ENCODE measurements at regions not wholly inside any gene's neighbourhood (a gene's known extent, or its start where the extent isn't known, plus 50 kb on each side); places are given as distances from the start of the nearest gene placed in this dataset.

DNA sequence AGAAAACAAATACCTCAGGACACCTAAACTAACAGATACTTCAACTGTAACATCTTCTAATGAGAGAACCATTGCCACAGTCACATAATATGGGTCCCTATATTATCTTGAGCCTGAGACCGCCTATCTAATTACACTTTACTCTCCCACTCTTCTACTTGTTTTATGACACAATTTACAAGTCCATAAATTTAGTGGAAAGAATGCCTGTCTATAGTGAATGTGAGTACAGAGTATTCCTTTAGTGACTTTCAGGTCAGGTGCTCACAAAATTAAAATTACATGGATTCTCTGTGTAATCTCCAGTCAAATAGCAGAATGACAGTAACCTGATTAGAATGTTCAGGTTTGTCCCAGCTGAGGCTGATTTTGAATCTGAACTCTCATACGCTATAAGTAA lies 624.1 kb downstream of the PKHD1 start:
- H3K27me3 Mint-ChIP-seq (ENCODE audit: unreplicated experiment): no peaks in the 10 kb centered on the region
- H3K4me1 Mint-ChIP-seq (ENCODE audit: low read depth, unreplicated experiment): no peaks in the 10 kb centered on the region
- H3K9me3 Mint-ChIP-seq (ENCODE audit: unreplicated experiment): no peaks in the 10 kb centered on the region
- TF ChIP-seq, protein P1, sequence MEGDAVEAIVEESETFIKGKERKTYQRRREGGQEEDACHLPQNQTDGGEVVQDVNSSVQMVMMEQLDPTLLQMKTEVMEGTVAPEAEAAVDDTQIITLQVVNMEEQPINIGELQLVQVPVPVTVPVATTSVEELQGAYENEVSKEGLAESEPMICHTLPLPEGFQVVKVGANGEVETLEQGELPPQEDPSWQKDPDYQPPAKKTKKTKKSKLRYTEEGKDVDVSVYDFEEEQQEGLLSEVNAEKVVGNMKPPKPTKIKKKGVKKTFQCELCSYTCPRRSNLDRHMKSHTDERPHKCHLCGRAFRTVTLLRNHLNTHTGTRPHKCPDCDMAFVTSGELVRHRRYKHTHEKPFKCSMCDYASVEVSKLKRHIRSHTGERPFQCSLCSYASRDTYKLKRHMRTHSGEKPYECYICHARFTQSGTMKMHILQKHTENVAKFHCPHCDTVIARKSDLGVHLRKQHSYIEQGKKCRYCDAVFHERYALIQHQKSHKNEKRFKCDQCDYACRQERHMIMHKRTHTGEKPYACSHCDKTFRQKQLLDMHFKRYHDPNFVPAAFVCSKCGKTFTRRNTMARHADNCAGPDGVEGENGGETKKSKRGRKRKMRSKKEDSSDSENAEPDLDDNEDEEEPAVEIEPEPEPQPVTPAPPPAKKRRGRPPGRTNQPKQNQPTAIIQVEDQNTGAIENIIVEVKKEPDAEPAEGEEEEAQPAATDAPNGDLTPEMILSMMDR (IDR thresholded peaks at IDR 0.05; ENCODE audit: partially characterized antibody, unreplicated experiment): no peak
- H3K36me3 Mint-ChIP-seq (ENCODE audit: unreplicated experiment): no peaks in the 10 kb centered on the region
- no peak overlapping the region for H3K27ac Mint-ChIP-seq (ENCODE audit: unreplicated experiment)
- no peak overlapping the region for H3K4me3 Mint-ChIP-seq (ENCODE audit: unreplicated experiment)
- DNase-seq: no peak

DNA sequence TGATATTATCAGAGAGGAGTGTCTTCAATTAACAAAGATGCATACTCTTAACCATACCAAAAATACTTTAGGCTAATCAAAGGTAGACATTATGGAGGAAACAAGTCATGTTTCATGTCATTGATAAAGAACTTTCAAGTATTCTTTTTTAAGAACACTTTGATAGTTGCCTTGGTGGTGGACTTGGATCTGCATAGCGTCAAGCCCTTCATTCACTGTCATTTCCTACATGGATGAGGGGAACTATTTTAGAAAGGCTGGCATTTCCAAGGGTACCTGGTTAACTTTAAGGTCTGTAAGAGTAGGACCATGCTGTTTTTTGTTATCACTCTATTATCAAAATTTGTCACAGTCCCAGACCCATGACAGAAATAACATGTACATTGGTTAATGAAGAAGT lies 622.5 kb downstream of the PKHD1 start:
- H3K4me1 Mint-ChIP-seq (ENCODE audit: low read depth, unreplicated experiment): no peaks in the 10 kb centered on the region
- H3K36me3 Mint-ChIP-seq (ENCODE audit: unreplicated experiment): no peaks in the 10 kb centered on the region
- no peak for DNase-seq
- H3K27me3 Mint-ChIP-seq (ENCODE audit: unreplicated experiment): no peaks in the 10 kb centered on the region
- no peak overlapping the region for H3K27ac Mint-ChIP-seq (ENCODE audit: unreplicated experiment)
- TF ChIP-seq, protein P1 (IDR thresholded peaks at IDR 0.05; ENCODE audit: partially characterized antibody, unreplicated experiment): no peak
- no peak overlapping the region for H3K4me3 Mint-ChIP-seq (ENCODE audit: unreplicated experiment)
- H3K9me3 Mint-ChIP-seq (ENCODE audit: unreplicated experiment): no peaks in the 10 kb centered on the region

DNA sequence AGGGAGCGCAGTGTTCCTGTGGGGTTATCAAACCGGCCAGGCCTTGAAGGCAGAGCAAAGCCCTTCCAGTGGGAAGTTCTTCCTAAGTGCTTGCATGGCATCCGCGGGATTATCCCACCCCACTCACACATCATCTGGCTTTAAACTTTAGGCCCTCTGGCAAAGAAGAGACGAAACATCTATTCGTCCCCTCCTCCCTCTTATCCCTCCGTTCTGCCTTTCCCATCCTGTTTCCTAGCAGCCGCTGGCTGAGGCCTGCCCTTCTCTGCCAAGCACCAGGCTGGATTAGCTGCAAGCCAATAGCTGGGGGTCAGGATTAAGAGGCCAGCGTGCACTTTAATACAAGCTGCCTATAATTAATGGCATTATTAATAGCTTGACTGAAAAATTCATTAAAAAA lies 621.0 kb downstream of the PKHD1 start:
- Mint-ChIP-seq H3K36me3 (ENCODE audit: unreplicated experiment) (no peaks in the 10 kb centered on the region), H3K9me3 (ENCODE audit: unreplicated experiment) (no peaks in the 10 kb centered on the region), H3K27ac (ENCODE audit: unreplicated experiment) (no peak overlapping the region), H3K4me3 (ENCODE audit: unreplicated experiment) (no peak overlapping the region), H3K4me1 (ENCODE audit: low read depth, unreplicated experiment) (no peaks in the 10 kb centered on the region), H3K27me3 (ENCODE audit: unreplicated experiment) (no peaks in the 10 kb centered on the region)
- no peak for DNase-seq
- TF ChIP-seq, protein P1 (IDR thresholded peaks at IDR 0.05; ENCODE audit: partially characterized antibody, unreplicated experiment): no peak

DNA sequence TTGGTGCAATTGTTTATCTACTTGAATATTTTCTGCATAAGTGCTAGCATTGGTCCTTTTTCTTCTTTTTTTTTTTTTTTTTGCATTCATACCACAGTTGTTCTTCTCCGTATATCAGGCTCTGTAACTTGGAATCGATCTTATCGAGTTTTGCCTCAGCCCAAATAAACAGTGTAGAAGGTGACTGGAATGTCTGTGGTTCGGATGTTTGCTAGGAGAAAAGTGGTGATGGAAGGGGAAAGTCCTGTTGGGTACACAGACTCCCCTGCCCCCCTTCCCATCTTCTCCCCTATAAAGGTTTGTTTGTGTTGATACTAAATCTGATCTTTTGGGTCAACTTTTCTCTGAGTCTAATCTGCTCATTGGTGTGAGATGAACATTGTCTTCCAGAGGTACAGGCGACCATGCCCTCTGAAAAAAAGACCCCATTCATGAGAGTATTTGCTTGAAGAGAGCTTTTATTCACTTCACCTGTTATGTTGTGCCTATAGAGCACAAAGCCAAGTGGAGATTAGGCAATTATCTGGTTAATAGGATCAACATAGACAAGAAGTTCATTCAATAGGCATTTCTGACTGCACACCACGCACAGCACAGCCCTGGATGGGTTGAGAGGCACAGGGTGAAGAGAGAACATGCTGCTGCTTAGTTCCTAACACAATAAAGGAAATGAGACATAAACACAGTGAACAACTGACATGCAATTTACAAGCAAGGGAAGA lies 620.0 kb downstream of the PKHD1 start:
- no peak for DNase-seq
- TF ChIP-seq, protein P1 (IDR thresholded peaks at IDR 0.05; ENCODE audit: partially characterized antibody, unreplicated experiment): no peak
- Mint-ChIP-seq H3K27ac (ENCODE audit: unreplicated experiment) (no peak overlapping the region), H3K9me3 (ENCODE audit: unreplicated experiment) (no peaks in the 10 kb centered on the region), H3K4me3 (ENCODE audit: unreplicated experiment) (no peak overlapping the region), H3K36me3 (ENCODE audit: unreplicated experiment) (no peaks in the 10 kb centered on the region), H3K4me1 (ENCODE audit: low read depth, unreplicated experiment) (no peaks in the 10 kb centered on the region), H3K27me3 (ENCODE audit: unreplicated experiment) (no peaks in the 10 kb centered on the region)

DNA sequence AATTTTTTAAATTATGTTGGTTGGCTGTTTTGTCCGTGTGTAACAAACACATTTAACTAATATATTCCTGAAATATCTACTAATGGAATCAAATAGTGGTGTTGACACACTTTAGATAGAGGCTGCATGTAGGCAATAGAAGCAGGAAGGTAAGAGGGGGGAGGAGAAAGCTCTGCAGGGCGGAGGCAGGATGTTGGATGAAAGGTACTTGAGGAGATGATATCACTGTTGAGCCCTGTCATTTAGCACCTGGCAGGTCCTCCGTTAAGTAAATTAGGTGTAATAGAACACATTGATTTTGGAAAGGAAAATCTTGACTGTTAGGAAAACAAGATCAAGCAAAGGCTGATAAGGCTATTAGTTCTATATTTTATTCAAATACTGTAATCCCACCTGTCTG lies 618.7 kb downstream of the PKHD1 start:
- TF ChIP-seq, protein P1 (IDR thresholded peaks at IDR 0.05; ENCODE audit: partially characterized antibody, unreplicated experiment): no peak
- H3K36me3 Mint-ChIP-seq (ENCODE audit: unreplicated experiment): no peaks in the 10 kb centered on the region
- no peaks in the 10 kb centered on the region for H3K9me3 Mint-ChIP-seq (ENCODE audit: unreplicated experiment)
- H3K27ac Mint-ChIP-seq (ENCODE audit: unreplicated experiment): no peak overlapping the region
- H3K27me3 Mint-ChIP-seq (ENCODE audit: unreplicated experiment): no peaks in the 10 kb centered on the region
- no peaks in the 10 kb centered on the region for H3K4me1 Mint-ChIP-seq (ENCODE audit: low read depth, unreplicated experiment)
- DNase-seq: no peak
- H3K4me3 Mint-ChIP-seq (ENCODE audit: unreplicated experiment): no peak overlapping the region

Measured in glutamatergic neuron (in vitro differentiated cells).